BJ (cell line): ENCODE measurements at regions not wholly inside any gene's neighbourhood (a gene's known extent, or its start where the extent isn't known, plus 50 kb on each side); places are given as distances from the start of the nearest gene placed in this dataset.

Source experiments
- CTCF ChIA-PET: fragments of 350-600 bp; formaldehyde crosslinking; extraction: SDS; loops from one replicate; lab custom pipeline; 2021; ENCODE audit warnings: antibody characterized with exemption, inconsistent platforms; lab: Yijun Ruan, JAX
- POLR2A ChIA-PET: fragments of 300-600 bp; sonication (Branson Sonifier 250); formaldehyde crosslinking; extraction: SDS; loops from one replicate; lab custom pipeline; 2021; ENCODE audit warnings: antibody characterized with exemption; lab: Charles Lee
- DNase-seq: peaks from one replicate; pipeline ENCODE4 v3.0.0-alpha.2; 2011; ENCODE audit warnings: low read depth
- H3K27me3 ChIP-seq: 2 replicates; pipeline ENCODE4 v1.6.0; 2011; ENCODE audit warnings: low read length; ENCODE audit not compliant: control insufficient read depth, insufficient read depth
- H3K36me3 ChIP-seq: 2 replicates; pipeline ENCODE4 v1.5.1; 2011; ENCODE audit warnings: low read length; ENCODE audit not compliant: control insufficient read depth, insufficient read depth
- H3K4me3 ChIP-seq: 2 replicates; pipeline ENCODE4 v1.5.1; 2011; ENCODE audit warnings: low read depth, mild to moderate bottlenecking, control low read depth, low read length
- CTCF ChIP-seq: IDR thresholded peaks from 2 replicates; pipeline ENCODE4 v1.5.1; 2011; ENCODE audit warnings: low read depth, mild to moderate bottlenecking, control low read depth, inconsistent platforms, low read length, moderate library complexity; ENCODE audit not compliant: insufficient read depth

DNA sequence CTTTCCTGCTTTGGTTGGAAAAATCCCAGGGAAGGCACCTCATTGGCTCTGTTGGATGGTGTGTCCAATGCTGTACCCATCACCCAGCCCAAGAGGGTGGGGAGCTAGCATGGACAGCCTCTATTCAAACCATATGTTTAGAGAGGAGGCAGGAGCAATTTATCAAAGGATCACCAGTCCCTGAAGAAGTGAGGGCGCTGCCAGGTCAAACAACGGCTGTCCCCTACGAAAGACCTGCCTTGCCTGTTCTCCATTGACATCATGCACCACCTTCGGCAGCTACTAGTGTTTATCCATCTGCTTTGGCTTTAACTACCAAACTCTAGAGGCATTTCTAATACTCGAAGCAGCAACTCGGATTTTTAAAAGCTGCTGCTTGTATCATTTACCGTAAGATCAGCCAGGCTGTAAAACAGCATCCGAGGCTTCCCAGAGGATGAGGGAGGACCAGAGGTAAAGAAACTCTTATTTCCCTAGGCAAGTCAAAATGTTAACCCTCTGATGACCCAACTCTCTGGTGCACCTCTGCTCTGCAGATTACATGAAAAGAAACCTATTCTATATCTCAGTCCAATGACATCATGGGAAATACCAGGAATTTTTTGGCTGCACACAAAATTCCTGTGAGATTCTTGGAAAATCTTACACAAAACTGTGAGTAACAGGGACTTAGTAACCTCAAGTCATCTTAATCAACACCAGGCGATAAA is 720.9 kb upstream of the TBX3 start:
- Histone ChIP-seq H3K36me3 (no peaks in the 10 kb centered on the region), H3K4me3 (0 out of 2 replicates have a peak overlapping the region, but pooled peaks have one; percentile 0), H3K27me3 (no peaks in the 10 kb centered on the region)
- no peak for TF ChIP-seq CTCF
- CTCF ChIA-PET, result no interaction called here
- DNase-seq, result peak; percentile 91
- POLR2A ChIA-PET, result no interaction called here

GRCh38 chr12:115403689-115404088 is 719.7 kb upstream of the TBX3 start:
- CTCF ChIA-PET, result interaction anchor here (0.6 kb wide), 1 partner anchor 52 kb away, joined by 3 read pairs; no protein-coding TSS in a partner anchor
- TF ChIP-seq CTCF, result no peak
- Histone ChIP-seq H3K4me3 (no peak overlapping the region), H3K27me3 (no peaks in the 10 kb centered on the region), H3K36me3 (no peaks in the 10 kb centered on the region)
- POLR2A ChIA-PET, result no interaction called here
- DNase-seq, result no peak

- ChIA-PET CTCF (interaction anchor here (0.6 kb wide), 1 partner anchor 51 kb away, joined by 3 read pairs; no protein-coding TSS in a partner anchor), POLR2A (no interaction called here)
- no peak for DNase-seq
- Histone ChIP-seq H3K4me3 (no peak overlapping the region), H3K27me3 (no peaks in the 10 kb centered on the region), H3K36me3 (no peaks in the 10 kb centered on the region)
- TF ChIP-seq CTCF, result no peak
Measured at GRCh38 chr12:115403253-115403652, 719.3 kb upstream of the TBX3 start.

- H3K36me3 ChIP-seq, result no peaks in the 10 kb centered on the region
- ChIA-PET CTCF (interaction anchor here (0.6 kb wide), 1 partner anchor 51 kb away, joined by 3 read pairs; no protein-coding TSS in a partner anchor), POLR2A (no interaction called here)
- TF ChIP-seq CTCF, result no peak
- H3K4me3 ChIP-seq, result no peak overlapping the region
- no peak for DNase-seq
- H3K27me3 ChIP-seq, result no peaks in the 10 kb centered on the region
Measured at GRCh38 chr12:115402443-115403180, 718.6 kb upstream of the TBX3 start.

- TF ChIP-seq CTCF, result no peak
- no peak for DNase-seq
- H3K27me3 ChIP-seq, result no peaks in the 10 kb centered on the region
- ChIA-PET POLR2A (no interaction called here), CTCF (no interaction called here)
- H3K4me3 ChIP-seq, result no peak overlapping the region
- no peaks in the 10 kb centered on the region for H3K36me3 ChIP-seq
Measured at GRCh38 chr12:115401761-115402160, 717.8 kb upstream of the TBX3 start.
